K562 (cell line): ENCODE measurements at regions not wholly inside any gene's neighbourhood (a gene's known extent, or its start where the extent isn't known, plus 50 kb on each side); places are given as distances from the start of the nearest gene placed in this dataset.
A peak's percentile ranks its signal among the peaks of the same experiment; 100 is the strongest.

ENCODE experiments used
- ARID4B ChIP-seq: sonication (generic); formaldehyde crosslinking; IDR thresholded peaks from 2 replicates; pipeline ENCODE4 v1.8.0; 2022; ENCODE audit warnings: mild to moderate bottlenecking, missing genetic modification reagents
- GABPB2 ChIP-seq: fragments of 250-450 bp; sonication (Bioruptor Pico); conservative IDR thresholded peaks from 2 replicates; pipeline ENCODE4 v1.5.1; 2021; ENCODE audit warnings: mild to moderate bottlenecking
- MIER1 ChIP-seq: fragments of 450-650 bp; IDR thresholded peaks from 2 replicates; pipeline ENCODE4 v1.6.1; 2016; ENCODE audit warnings: antibody characterized with exemption, mild to moderate bottlenecking, low read depth
- NFRKB ChIP-seq: fragments of 450-650 bp; IDR thresholded peaks from 2 replicates; pipeline ENCODE4 v1.6.1; 2016; ENCODE audit warnings: low read depth
- POLR3A ChIP-seq: IDR thresholded peaks from 2 replicates; pipeline ENCODE4 v1.6.1; 2011; ENCODE audit warnings: borderline replicate concordance, mild to moderate bottlenecking, moderate library complexity; ENCODE audit not compliant: insufficient read length, insufficient read depth; ENCODE audit errors: extremely low read depth
- PTTG1 ChIP-seq: fragments of 450-650 bp; IDR thresholded peaks from 2 replicates; pipeline ENCODE4 v1.6.1; 2016; ENCODE audit warnings: low read depth, mild to moderate bottlenecking, missing genetic modification characterization, missing compliant biosample characterization
- SIRT6 ChIP-seq: IDR thresholded peaks from one replicate; pipeline ENCODE4 v1.6.1; 2012; ENCODE audit warnings: low read depth, mild to moderate bottlenecking, control low read depth, inconsistent platforms, low read length, moderate library complexity
- ZBTB1 ChIP-seq: sonication (generic); formaldehyde crosslinking; IDR thresholded peaks from 2 replicates; pipeline ENCODE4 v1.8.1; 2023; ENCODE audit warnings: missing genetic modification reagents, low read depth, mild to moderate bottlenecking, borderline replicate concordance
- ZNF695 ChIP-seq: fragments of 450-650 bp; formaldehyde crosslinking; IDR thresholded peaks from 2 replicates; pipeline ENCODE4 v1.4.0; 2020; ENCODE audit warnings: mild to moderate bottlenecking, moderate library complexity
- ZNF740 ChIP-seq, 3 experiments: fragments of 200-800 bp in 1 of 3; sonication (Bioruptor generic) in 1 of 3; sonication (generic) in 1 of 3; formaldehyde crosslinking in 1 of 3; IDR thresholded peaks; 2 replicates each; pipeline versions ENCODE4 v1.6.1 to v1.8.0; 2016 to 2022; ENCODE audit warnings: mild to moderate bottlenecking in 2 of 3, missing compliant biosample characterization in 2 of 3, missing genetic modification characterization in 2 of 3, missing genetic modification reagents in 1 of 3
- TF ChIP-seq, protein P1 (sequence below), 2 experiments: fragments of 250-450 bp in 1 of 2; fragments of 450-650 bp in 1 of 2; sonication (Bioruptor Pico) in 1 of 2; IDR thresholded peaks; 2 replicates each; pipeline versions ENCODE4 v1.6.1 to v1.8.0; 2016 to 2021; ENCODE audit warnings: mild to moderate bottlenecking in 2 of 2, moderate library complexity in 2 of 2, missing compliant biosample characterization in 1 of 2, missing genetic modification characterization in 1 of 2
- TF ChIP-seq, protein P2 (sequence below), 2 experiments: fragments of 450-650 bp; IDR thresholded peaks; 2 replicates each; pipeline ENCODE4 v1.6.1; 2016

DNA sequence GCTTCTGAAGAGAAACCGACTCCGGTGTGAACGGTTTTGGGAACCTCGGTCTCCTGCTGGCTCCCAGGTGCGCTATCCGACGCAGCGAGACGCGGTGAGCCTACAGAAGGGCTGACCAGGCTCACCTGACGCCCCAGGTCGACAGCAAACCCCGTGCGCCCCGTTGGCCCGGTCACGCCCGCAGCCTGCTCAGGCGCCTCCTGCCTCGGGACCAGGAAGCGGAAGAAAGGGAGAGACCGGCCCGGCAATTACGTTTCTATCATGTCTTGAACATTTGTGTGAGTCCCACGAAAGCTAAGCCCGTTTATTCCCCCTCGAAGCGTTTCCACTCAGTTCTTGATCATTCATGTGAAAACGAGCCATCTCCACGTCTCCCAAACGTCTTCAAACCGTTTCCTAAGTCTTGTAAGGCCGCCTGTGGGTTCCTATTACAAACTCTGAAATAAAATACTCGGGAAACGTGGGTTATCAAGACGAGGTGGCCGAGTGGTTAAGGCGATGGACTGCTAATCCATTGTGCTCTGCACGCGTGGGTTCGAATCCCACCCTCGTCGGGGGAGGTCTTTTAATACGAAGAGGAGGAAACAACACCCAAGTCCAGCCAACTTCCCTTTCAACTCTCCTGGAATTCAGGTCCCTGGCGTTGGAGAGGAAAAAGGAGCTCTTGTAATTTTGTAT is 150.5 kb upstream of the PRSS16 start (continued):
- TF ChIP-seq ZBTB1 (no peak), GABPB2 (CRISPR knock-in tag) (no peak), PTTG1 (no peak), SIRT6 (no peak), ZNF740 (CRISPR knock-in tag; IDR thresholded peaks at IDR 0.05) (no peak), ZNF740 (tag; IDR thresholded peaks at IDR 0.05) (0 out of 4 replicates have a peak, but pooled peaks of 1 of the 2 experiments have one; percentile 26), POLR3A (peak; percentile 78), NFRKB (no peak), ARID4B (CRISPR knock-in tag) (no peak), MIER1 (no peak), ZNF695 (CRISPR knock-in tag) (no peak)
- TF ChIP-seq, protein P1, sequence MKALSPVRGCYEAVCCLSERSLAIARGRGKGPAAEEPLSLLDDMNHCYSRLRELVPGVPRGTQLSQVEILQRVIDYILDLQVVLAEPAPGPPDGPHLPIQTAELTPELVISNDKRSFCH (CRISPR knock-in tag; IDR thresholded peaks at IDR 0.05) = no peak
- TF ChIP-seq, protein P1 (tag; IDR thresholded peaks at IDR 0.05) = no peak
- TF ChIP-seq, protein P2, sequence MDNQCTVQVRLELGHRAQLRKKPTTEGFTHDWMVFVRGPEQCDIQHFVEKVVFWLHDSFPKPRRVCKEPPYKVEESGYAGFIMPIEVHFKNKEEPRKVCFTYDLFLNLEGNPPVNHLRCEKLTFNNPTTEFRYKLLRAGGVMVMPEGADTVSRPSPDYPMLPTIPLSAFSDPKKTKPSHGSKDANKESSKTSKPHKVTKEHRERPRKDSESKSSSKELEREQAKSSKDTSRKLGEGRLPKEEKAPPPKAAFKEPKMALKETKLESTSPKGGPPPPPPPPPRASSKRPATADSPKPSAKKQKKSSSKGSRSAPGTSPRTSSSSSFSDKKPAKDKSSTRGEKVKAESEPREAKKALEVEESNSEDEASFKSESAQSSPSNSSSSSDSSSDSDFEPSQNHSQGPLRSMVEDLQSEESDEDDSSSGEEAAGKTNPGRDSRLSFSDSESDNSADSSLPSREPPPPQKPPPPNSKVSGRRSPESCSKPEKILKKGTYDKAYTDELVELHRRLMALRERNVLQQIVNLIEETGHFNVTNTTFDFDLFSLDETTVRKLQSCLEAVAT (IDR thresholded peaks at IDR 0.05) = no peak
